ENCODE measurements at regions not wholly inside any gene's neighbourhood (a gene's known extent, or its start where the extent isn't known, plus 50 kb on each side); places are given as distances from the start of the nearest gene placed in this dataset.

- TF ChIP-seq FOXP2 (optimal IDR thresholded peaks at IDR 0.05; ENCODE audit: borderline replicate concordance, extremely low read depth, extremely low read length, insufficient read depth) (no peak), SIN3A (IDR thresholded peaks at IDR 0.05; ENCODE audit: borderline replicate concordance, insufficient read depth, low read length) (no peak), REST (IDR thresholded peaks at IDR 0.05; ENCODE audit: insufficient read depth in 1 of 2, low read depth in 2 of 2, low read length in 2 of 2) (no peak), POLR2AphosphoS5 (IDR thresholded peaks at IDR 0.05; ENCODE audit: low read depth, low read length) (no peak), TAF1 (IDR thresholded peaks at IDR 0.05; ENCODE audit: borderline replicate concordance, insufficient read depth, low read length) (no peak)
Measured at GRCh38 chr18:72376256-72376655, 167.9 kb downstream of the CBLN2 start.

GRCh38 chr18:72375618-72376017 lies 168.5 kb downstream of the CBLN2 start:
- no peak for TF ChIP-seq FOXP2 (optimal IDR thresholded peaks at IDR 0.05; ENCODE audit: borderline replicate concordance, extremely low read depth, extremely low read length, insufficient read depth)
- TF ChIP-seq SIN3A (IDR thresholded peaks at IDR 0.05; ENCODE audit: borderline replicate concordance, insufficient read depth, low read length), result no peak

GRCh38 chr18:72372076-72372475 lies 172.1 kb downstream of the CBLN2 start:
- TF ChIP-seq FOXP2 (optimal IDR thresholded peaks at IDR 0.05; ENCODE audit: borderline replicate concordance, extremely low read depth, extremely low read length, insufficient read depth) (no peak), SIN3A (IDR thresholded peaks at IDR 0.05; ENCODE audit: borderline replicate concordance, insufficient read depth, low read length) (no peak), REST (IDR thresholded peaks at IDR 0.05; ENCODE audit: insufficient read depth in 1 of 2, low read depth in 2 of 2, low read length in 2 of 2) (no peak)

- no peak for TF ChIP-seq TAF1 (IDR thresholded peaks at IDR 0.05; ENCODE audit: borderline replicate concordance, insufficient read depth, low read length)
- TF ChIP-seq FOXP2 (optimal IDR thresholded peaks at IDR 0.05; ENCODE audit: borderline replicate concordance, extremely low read depth, extremely low read length, insufficient read depth), result no peak
- no peak for TF ChIP-seq SIN3A (IDR thresholded peaks at IDR 0.05; ENCODE audit: borderline replicate concordance, insufficient read depth, low read length)
- no peak for TF ChIP-seq POLR2AphosphoS5 (IDR thresholded peaks at IDR 0.05; ENCODE audit: low read depth, low read length)
- no peak for TF ChIP-seq REST (IDR thresholded peaks at IDR 0.05; ENCODE audit: insufficient read depth in 1 of 2, low read depth in 2 of 2, low read length in 2 of 2)
Measured at GRCh38 chr18:72368308-72368707, 175.8 kb downstream of the CBLN2 start.

- TF ChIP-seq FOXP2 (optimal IDR thresholded peaks at IDR 0.05; ENCODE audit: borderline replicate concordance, extremely low read depth, extremely low read length, insufficient read depth) (no peak), POLR2AphosphoS5 (IDR thresholded peaks at IDR 0.05; ENCODE audit: low read depth, low read length) (no peak), REST (IDR thresholded peaks at IDR 0.05; ENCODE audit: insufficient read depth in 1 of 2, low read depth in 2 of 2, low read length in 2 of 2) (no peak), SIN3A (IDR thresholded peaks at IDR 0.05; ENCODE audit: borderline replicate concordance, insufficient read depth, low read length) (no peak), TAF1 (IDR thresholded peaks at IDR 0.05; ENCODE audit: borderline replicate concordance, insufficient read depth, low read length) (no peak)
Measured at GRCh38 chr18:72360634-72361033, 183.5 kb downstream of the CBLN2 start.

Data from PFSK-1 (cell line).